HG02970 (cell line): ENCODE measurements at regions not wholly inside any gene's neighbourhood (a gene's known extent, or its start where the extent isn't known, plus 50 kb on each side); places are given as distances from the start of the nearest gene placed in this dataset.

Source experiments
- ATAC-seq: cut with Tn5 transposase; IDR thresholded peaks from one replicate; pipeline ENCODE4 v1.9.1; 2021; ENCODE audit warnings: mild to moderate bottlenecking, moderate library complexity, moderate number of reproducible peaks; ENCODE audit not compliant: unreplicated experiment, low FRiP score

DNA sequence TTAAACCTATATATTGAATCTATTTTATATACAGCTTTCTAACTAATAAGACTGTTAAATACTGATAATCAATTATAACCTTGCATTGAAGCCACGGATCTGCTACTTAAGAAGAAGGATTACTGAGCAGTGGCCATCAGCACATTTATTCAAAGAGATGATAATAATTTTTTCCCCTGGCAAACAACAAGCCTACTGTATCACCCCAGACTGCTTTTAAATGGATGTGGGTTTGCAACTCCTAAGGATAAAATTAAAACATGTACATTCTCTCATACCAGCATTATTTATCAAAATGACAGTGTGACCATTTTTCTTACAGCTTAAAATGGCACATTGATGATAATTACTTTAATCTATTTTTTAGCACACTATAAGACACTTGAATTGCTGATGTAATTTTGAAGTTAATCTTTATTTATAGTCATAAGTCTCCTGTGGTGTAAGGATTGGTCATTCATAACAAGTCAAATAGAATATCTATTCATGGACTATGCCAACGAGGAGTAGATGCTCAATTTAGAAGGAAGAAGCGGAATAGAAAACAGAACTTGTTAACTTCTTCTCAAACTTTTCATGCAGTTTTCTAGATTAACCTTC, 517.7 kb downstream of the METTL4 start:
- ATAC-seq, result no peak

DNA sequence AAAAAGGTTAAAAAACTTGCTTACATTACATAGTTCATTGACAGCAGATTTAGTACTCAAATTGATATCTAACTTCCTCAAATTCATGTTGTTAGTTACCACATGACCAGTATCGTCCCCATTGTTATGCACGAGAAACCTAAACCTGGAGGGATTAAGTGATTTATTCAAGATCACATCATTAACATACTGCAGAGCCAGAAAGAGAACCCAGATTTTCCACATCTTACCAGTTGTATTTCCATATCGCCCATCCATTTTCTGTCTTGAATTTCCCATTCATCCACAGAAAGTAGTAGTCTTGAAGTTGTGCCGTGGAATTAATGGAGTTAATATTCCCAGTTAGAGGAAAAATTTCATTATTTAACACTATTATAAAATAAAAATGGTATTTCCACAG, 512.0 kb downstream of the METTL4 start:
- no peak for ATAC-seq

DNA sequence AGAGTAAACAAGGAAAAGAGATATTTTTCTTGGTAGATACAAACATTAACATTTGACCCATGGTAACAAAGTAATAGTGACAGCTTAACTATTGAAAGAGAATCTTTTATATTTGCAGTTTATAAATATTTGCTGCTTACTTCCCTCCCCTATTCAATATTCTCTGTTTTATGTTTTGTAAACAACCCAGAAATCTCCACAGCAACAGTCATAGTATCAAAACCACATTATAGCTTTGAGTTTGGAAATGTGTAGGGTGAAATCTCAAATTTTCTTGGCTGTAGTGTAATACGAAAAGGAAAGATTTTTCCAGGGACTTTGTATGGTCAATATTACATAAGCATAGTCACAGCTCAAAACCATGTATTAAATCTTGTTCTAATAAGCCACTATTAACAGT, 511.2 kb downstream of the METTL4 start:
- ATAC-seq, result no peak

DNA sequence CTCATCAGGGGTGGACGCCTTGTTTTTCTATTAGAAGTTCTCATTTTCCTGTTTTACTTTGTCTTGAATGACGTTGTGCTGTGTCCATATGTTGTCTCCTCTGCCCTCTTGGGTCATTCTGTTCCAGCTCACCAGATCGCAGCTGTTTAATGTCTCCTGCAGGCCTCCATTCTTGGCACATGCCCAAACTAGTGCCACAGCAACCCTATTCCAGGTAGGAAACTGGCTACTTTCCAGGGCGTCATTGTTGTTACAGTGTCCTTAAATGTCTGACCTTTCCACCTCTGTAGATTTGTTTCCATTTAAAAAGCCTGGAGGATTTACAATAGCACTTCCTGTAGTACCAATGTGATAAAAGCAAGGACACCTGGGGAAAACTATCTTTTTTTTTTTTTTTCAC, 500.7 kb downstream of the METTL4 start:
- ATAC-seq, result no peak

DNA sequence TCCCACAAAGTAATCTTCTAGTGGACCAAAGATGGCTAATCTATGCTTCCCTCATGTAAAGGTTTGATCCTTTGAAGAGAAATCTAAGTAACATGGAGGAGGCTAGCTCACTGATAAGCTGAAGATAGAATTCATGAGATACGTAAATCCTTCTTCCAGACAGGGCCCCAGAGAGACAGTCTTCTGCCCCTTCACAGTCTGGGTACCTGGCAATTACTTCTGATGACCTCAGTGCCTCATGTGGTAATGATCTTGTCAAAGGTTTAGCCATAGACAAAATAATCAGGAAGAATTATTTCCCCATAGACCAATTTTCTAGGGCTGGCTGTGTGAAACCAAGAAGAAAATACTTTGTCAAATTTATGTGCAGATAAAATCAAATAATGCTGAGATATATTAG, 495.8 kb downstream of the METTL4 start:
- ATAC-seq, result no peak

DNA sequence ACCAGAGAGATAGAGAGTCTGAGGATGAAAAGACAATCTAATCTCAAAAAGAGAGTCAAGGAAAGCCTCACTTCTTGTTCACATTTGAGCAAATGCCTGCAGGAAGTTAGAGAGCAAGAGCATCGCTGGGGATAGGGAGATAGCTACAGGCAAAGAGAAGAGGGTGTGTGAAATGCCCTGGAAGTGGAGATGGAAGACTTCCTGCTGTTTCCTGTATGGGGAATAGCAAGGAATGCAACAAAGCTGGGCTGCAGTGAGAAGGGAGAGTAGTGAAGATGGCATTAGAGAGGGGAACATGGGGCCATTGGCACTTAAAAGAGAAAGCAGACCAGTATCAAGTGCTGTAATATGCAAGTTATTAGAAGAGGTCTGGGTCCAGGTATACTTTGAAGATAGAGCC, 488.6 kb downstream of the METTL4 start:
- ATAC-seq, result no peak

DNA sequence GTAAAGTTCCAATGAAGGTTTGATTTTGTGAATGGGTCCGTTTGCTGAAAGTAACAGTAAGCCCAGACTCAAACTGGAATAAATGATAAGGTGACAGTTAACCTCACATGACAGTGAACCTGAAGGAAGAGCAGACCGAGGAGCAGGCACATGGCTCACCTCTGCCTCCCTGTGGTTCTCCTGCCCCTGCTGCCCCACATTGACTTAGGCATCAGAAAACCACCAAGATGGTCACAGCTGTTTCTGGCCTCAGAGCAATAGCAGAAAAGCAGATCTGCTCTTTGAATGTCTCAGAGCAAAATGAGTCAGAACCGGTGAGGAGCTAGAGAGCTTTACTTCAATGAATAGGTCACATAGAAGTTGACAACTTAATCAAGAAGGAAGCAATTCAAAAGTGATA, 487.6 kb downstream of the METTL4 start:
- no peak for ATAC-seq

DNA sequence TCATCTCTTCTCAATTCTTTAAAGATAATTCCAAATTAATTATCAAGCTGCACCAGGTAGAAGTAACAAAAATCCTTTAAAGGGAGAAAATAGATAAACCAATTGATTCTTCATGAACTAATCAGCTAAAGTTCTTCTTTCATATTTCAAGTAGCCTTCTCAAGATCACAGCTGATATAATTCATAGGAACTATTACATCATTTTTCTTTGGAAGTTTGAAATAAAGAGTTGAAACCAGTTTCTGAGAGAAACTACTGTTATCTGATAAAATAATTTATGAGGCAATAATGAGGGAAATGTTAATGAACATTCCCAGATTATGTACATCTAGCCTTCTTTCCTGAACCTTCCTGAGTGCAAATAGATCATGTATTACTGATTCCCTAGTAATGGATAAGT, 484.9 kb downstream of the METTL4 start:
- no peak for ATAC-seq

DNA sequence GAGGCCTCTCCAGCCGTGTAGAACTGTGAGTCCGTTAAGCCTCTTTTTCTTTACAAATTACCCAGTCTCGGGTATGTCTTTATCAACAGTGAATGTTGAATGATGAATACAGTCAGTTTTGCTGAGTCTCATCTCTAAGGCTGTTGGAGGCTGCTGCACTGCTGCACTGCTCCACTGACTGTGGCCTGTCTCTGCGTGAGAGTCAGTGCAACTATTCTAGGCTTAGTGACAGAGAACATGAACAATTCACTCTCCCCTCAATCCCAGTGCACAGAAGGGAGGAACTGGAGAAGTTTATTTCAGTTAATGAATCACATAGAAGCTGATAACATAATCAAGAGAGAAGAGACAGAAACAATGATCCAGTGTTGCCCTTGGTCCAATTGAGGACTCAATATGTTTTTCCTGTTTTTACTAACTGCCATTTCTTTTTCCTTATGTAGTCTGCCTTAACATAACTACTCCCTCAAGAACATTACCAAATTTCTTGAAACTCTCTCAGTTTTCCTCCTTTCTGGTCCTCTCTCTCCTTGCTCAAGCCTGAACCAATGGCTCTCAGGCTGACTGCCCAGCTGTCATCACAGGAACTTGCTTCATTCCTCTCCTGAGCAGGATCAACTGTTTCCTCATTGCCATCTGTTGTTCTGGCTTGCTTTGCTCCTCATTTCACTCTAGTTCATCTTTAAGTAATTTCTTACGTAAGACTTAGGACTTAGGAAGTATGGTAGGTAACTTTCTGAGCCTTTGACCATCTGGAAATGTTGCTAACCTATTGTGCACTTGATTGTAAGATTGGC, 483.2 kb downstream of the METTL4 start:
- no peak for ATAC-seq

DNA sequence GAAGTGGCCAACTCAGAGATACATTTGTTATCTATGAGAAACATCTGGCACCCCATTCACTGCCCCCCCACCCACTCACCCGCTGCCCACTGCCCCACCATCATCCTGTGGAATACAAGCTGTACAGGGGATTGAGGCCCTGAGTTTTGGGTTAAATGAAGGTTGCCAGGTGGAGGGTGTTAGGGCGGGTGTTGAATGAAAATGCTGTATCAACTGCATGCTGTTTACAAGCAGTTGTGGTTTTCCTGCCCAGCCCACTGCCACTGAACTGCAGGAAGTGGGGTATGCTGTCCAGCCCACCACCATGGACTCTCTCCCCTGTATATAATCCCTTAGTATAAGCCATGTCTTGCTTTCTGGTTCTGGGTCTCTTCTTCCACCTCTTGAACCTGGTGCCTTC, 481.9 kb downstream of the METTL4 start:
- no peak for ATAC-seq

DNA sequence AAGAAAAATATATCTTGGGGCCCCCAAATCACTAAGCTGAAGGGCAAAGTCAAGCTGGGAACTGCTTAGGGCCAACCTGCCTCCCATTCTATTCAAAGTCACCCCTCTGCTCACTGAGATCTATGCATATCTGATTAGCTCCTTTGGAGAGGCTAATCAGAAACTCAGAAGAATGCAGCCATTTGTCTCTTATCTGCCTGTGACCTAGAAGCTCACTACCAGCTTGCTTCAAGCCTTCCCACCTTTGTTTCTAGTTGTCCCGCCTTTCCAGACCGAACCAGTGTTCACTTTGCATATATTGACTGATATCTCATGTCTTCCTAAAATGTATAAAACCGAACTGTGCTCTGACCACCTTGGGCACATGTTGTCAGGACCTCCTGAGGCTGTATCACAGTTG, 479.4 kb downstream of the METTL4 start:
- ATAC-seq, result no peak

DNA sequence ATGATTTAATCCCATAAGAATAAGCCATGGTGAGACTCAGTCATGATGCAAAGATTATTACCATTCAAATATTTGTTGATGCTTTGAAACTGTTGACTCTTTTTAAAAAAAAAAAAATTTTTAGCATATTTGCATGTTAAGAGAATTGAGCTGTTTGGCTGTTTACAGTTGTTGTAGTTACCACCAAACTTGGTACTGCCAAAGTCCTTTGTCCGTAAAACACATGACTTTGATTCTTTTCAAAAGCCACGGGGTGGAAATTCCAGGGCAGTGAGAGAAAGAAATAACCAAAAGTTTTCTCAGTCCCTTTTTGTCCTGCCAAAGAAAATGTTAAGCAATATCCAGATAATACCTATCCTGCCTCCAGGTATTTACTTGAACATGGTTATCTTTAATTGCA, 474.8 kb downstream of the METTL4 start:
- no peak for ATAC-seq

DNA sequence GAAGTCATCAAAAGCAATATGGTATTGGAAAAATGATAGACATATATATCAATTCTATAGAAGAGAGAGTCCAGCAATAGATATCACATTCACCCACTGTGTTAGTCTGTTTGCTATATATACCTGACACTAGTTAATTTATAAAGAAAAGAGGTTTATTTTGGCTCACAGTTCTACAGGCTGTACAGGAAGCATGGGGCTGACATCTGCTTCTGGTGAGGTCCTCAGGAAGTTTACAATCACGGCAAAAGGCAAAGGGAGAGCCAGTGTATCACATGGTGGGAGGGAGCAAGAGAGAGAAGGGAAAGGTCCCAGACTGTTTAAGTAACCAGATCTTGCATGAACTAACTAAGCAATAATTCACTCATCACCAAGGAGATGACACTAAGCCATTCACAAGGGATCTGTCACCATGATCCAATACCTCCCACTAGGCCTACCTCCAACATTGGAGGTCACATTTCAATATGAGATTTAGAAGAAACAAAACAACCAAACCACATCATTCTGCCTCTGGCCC, 470.6 kb downstream of the METTL4 start:
- ATAC-seq, result no peak

DNA sequence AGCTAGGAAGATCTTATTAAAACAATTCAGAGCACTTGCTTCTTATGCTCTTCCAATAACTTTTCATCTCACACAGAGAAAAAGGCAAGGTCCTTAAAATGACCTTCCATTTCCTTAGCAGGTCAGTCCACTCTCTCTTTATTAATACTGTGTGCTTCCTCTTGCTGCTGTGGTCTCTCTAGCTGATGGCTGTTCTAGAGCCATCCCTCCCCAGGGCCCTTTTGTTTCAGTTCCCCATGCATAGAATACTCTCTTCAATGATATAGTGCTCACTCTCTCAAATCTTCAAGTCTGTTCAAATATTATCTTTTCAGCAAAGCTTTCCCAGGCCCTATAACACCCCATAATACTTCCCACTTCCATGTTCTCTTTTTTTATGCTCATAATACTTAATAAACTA, 469.3 kb downstream of the METTL4 start:
- ATAC-seq, result no peak

DNA sequence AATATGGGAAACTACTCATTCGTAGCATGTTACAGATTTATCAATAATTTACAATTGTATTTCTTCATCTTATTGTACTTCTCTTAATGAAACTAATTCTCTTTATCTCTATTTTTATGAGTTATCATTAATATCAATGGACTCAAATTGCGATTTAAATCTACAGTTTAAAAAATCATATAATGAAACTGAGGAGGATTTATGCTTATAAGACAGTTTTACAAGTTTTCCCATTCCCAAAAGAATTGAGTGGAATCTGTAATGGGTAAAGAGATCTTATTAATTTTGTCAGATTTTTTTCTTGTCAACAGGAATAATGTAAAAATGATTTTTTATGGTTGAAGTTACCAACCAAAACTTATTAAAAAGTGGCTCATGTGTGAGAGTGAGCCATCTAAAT, 468.0 kb downstream of the METTL4 start:
- no peak for ATAC-seq

DNA sequence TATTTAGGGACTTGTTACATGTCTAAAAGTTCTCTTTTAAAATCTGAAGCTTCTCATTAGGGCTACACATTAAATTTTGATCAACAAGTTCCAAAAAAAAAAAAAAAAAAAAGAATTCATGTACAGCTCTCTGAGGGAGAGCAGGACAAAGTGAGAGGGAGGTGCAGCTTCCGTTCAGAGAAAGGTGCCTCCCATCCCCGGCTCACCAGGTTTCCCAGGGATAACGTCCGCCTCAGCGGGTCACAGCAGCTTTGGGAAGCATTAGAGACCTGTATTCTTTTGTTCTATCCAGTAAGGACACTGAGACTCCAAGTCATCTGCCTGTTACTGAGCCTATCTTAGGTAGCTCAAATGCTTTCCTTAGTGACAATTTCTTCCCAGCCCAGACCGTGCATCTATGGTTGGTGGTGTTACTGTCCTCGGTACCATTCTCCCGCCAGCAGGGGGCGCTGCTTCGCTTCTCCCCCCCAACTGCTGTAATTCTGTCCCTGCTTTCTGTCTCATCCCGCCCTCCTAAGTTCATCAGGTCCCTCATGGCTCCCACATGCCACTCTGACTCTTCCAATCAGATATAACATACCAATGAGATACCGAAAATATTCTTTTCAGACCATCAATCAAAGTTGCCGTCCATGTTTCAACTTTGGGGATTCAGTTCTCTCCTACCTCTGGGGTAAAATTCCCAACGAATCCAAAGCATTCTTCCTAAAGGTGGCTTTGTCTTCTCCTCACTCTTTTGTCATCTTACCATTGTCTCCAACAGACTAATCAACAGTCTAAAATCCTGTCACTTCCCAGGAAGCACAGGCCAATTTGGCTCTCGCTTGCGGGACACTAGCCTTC, 466.5 kb downstream of the METTL4 start:
- peak; percentile 88 for ATAC-seq

DNA sequence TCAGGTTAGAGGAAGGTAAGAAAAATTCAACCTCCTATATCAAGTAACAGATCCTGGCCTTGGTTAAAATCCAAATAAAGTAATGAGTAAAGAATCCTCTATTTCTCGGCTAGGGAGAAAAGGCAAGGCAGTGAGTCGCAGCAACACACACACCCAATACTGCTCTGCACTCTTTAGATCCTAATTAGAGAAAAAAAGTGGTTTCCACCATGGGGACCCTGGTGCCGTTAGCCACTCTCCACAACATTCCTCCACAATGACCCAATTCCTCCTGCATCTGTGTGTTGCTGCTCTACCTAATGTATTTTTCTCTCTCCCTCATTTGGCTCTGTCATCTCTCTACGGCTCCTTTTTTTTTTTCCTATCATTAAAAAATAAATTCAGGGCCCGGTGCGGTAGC, 462.7 kb downstream of the METTL4 start:
- no peak for ATAC-seq

DNA sequence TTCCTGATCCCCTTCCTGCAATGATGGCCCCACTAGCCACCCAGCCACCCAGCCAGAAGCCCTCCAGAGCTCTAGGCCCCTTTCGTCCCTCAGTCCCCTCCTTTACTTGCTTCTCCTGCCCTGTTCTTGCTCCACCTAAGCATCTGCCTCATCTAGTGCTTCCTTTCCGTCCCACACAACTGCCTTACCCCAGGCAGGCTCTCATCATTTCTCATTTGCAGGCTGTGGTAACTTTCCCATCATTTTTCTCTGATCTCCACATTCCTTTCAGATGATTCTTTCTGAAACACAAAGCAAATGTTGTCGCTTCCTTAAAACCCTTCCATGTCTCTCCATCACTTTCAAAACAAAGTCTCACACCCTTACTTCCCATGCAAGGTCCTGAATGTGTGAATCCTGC, 459.8 kb downstream of the METTL4 start:
- no peak for ATAC-seq

DNA sequence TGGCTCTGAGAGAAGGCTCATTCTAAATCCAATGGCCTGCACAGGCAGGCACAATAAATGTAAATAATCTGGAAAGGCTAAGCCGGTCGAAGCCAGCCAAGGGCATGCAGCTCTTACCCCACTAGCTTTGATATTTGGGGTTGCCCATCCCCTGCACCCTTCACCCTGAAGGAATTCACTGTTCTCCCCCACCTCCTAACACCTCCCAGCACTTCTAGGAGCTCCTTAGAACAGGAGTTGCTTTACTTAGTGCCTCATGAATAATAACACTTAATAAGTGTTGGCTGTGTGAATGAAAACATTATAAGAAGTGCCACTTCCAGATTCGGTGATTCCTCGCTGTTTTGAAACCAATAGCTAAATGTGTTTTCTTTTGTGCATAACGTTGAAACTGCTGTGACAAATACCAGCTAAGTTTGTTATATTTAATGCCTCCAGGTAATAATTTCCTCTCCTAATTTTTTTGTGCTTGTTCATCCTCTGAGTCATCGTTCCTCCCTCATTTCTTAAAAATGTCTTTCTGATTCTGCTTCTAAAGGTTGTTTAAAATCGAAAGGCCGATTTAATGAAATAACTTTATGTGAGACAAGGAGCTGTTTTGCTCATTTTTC, 458.8 kb downstream of the METTL4 start:
- ATAC-seq, result no peak

DNA sequence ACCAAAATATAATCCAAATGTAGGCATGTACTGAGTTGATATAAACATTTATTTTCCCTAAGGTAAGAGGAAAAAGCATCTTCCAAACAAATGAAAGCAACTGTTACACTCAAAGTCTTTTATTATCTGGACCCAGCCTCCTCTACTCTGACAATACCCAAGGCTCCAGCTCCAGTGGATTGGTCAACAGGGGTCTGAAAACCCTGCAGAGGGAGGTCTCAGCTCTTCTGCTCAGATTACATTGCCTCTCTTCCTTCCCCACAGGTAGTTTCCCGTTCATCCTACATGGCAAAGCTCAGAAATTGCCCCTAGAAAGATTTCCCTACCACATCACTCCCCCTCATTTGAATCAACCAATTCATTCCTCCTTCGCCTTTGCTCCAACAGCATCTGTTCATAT, 457.0 kb downstream of the METTL4 start:
- no peak for ATAC-seq

DNA sequence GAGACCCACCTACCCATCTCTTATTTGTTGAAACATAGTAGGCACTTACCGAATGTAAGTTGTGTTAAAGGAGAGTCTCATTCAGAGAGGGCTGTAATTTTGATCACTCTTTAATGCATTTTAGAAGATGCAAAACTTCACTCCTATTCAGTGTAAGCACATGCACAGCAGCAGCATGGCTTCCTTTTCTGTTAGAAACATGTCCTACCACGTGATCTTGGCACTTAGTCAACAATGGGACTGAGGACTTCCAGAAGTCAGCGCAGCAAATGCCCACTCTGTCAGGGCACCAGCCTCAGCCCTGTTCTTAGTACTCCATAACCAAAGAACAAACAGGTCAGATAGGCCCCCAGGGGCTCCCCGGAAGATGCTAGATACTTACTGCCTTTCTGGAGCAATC, 456.5 kb downstream of the METTL4 start:
- no peak for ATAC-seq
